Fibroblast of peridontal ligament (primary cell): ENCODE measurements at regions not wholly inside any gene's neighbourhood (a gene's known extent, or its start where the extent isn't known, plus 50 kb on each side); places are given as distances from the start of the nearest gene placed in this dataset.

ENCODE experiments used
- DNase-seq: peaks from one replicate; pipeline ENCODE4 v3.0.0-alpha.2; 2010; ENCODE audit errors: extremely low read depth

DNA sequence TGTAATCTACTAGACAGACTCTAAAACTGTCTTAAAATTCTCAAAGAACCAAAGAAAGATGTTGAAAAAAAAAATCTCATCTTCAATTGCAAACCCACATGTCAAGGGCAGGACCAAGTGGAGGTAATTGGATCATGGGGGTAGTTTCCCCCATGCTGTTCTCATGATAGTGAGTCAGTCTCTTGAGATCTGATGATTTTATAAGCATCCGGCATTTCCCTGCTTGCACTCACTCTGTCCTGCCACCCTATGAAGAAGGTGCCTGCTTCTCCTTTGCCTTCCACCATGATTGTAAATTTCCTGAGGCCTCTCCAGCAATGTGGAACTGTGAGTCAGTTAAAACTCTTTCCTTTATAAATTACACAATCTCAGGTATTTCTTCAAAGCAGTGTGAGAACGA, 257.0 kb downstream of the HHIPL2 start:
- DNase-seq, result no peak

DNA sequence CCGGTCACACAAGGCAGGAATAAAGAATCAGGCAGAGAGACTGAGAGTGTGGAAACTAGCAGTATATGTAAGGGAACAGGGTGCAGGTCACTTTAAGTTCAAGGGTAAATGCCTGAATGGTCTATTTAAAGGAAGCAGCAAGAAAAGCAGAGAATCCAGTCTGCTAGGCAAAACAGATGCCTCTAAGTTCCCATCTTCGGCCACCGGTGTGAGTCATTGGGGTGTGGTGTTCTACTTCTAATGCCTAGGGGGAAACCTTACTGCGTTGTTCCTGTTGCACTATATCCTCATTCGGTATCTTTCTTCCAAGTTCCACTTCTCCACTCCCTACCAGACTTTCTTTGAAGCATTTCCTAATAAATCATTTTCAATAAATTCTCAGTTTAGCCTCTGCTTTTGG, 259.9 kb downstream of the HHIPL2 start:
- peak; percentile 32 for DNase-seq

DNA sequence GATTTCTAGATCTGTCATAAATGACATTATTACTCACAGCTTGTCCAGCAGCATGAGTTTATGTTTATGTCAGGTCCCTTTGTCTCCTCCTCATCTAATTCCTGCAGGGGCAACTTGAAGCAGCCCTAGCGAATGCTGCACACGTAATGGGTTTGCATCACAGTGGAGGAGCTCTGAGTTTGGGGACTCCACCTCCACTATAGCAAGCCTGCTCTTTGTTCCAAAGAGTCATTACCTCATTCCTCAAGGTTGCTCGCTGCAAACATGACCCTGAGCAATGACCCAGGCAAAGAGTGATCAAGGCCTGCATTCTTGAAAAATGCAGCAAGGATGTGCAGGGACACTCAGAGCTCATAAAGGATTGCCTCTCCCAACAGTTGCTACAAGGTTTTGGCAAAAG, 261.9 kb downstream of the HHIPL2 start:
- DNase-seq, result no peak

DNA sequence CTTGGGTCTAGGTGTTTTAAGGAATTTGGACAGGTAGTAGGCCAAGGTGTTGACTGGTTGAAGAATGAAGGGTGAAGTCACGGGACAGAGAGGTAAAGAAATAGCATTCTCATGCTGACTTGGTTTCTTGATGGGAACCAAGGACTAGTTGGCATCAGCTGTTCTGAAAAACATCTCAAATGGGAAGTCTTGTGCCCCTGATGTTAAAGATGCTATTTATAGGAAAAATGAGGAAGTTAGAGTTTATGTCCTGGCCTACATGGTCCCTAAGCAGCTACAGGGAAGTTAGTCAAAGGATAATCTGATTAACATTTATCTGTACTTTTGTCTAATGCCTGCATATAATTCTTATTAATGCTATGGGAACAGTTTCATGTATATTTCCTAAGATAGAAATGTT, 262.4 kb downstream of the HHIPL2 start:
- DNase-seq, result no peak

GRCh38 chr1:222284466-222284865, 263.4 kb downstream of the HHIPL2 start:
- DNase-seq, result peak; percentile 35

DNA sequence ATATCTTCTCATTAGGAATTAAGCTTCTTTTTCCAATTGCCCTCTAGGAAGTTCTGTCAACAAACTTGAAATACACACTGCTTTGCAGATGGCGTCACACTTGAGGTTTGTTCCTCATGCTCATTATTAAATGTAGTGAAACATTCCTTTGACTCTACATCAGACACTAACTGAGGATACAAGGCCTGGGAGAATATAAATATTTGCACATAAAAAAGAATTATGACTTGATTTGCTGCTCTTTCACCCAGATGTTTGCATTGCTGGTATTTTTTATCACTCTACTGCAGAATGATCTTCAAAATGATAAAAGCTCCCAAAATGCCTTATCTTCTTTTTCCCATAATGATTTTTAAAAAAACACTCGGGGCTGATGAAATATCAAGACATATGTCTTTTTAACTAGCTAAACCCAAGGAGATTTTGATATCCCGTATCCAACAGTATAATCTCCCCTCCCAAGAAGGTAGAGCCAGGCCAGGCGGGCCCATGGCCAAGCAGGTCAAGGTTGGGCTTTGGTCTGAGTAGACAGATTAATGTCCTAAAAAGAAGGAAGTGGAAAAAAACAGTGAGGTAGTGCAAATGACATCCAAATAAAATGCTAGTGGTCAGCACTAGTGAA, 264.6 kb downstream of the HHIPL2 start:
- DNase-seq, result peak; percentile 93

- no peak for DNase-seq
These were observed 268.3 kb downstream of the HHIPL2 start for GRCh38 chr1:222279591-222279990.

GRCh38 chr1:222278501-222278900, 269.4 kb downstream of the HHIPL2 start:
- DNase-seq, result no peak

GRCh38 chr1:222275729-222276465, 272.0 kb downstream of the HHIPL2 start:
- DNase-seq, result no peak

DNA sequence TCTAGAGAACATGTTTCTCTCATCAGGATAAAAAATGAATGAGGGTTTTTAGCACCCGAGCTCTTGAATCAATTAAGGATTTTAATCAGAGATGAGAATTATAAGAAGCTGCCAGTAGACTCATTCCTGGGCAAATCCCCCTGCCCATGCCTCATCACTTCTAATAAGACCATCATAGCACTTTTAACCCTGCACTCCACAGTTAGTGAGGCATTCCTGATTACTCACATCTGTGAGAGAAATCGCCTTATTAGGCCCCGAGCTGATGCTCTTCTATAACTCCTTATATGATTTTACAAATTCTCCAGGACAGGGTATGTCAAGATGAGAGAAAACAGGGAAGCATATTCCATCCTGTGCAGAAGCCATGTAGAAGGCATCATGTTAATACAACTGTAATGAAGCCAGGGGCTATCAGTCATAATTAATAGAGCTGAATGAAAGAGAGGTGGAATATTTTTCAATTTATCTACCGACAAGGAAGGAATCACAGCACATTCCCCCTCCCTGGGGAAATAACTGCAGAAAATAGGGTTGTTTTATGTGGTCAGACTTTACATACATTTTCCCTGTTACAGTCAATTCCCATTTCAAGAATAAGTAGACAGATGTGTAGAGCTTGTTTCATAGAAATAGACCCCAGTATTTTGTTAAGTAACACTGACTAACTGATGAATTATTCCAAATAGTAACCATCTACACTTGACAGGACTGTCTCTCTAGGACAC, 272.7 kb downstream of the HHIPL2 start:
- no peak for DNase-seq

DNA sequence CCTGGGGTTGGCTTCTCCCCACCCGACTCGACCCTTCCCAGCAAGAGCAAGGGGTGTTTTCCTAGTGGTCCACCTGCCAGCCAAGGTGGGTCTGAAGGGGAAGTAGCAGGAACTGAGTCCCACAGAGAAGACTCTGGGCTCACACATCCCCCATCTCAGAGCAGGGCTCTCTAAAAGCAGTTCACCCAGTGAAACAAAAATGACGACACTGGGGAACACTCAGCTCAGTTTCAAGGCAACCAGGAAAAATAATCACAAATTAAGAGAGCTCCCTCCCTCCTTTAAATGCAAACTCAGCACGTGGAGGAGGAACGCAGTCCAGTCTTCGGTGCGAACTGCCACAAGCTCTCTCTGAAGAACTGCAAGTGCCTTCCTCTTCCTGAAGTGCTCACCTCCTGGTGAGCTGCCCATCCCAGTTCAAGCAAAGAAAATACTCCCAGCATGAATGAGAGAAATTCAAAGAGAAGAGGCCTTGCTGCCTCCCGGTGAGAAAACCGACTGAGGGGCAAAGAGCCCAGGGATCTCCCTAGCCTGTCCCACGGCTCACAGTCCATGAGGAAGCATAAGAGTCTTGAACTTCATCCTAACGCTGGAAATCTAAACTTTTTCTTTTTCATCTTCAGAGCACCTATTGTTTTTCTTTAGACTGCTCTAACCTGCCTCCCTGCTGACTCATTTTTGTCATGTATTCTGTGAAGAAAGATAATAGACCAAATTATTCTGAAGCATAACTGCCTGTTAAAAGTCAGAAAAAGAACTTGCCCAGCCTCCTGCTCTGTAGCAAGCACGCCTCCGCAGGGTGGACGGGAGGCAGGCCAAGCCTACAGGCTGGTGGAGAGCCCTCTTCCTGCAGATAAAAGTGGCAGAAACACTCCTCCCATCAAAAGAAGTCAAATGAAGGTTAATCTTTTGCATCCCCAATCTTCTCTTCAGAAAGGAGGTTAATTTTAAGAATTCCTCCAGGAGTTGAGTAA, 281.4 kb downstream of the HHIPL2 start:
- no peak for DNase-seq

DNA sequence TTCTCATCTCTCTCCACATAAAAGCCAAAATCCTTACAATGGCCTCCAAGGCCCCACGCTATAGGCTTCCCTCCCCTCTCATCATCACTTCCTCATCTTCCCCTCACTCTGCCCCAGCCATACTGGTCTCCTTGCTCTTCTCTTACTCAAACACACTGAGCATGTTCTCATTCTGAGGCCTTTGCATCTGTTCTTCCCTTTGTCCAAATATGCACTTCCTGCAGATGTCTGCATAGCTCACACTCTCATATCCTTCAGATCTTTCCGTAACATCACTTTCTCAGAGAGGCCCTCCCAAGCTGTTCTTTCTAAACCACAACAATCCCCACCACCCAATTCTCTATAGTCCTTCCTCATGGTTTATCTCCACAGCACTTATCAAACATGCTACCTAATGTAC, 284.1 kb downstream of the HHIPL2 start:
- no peak for DNase-seq

DNA sequence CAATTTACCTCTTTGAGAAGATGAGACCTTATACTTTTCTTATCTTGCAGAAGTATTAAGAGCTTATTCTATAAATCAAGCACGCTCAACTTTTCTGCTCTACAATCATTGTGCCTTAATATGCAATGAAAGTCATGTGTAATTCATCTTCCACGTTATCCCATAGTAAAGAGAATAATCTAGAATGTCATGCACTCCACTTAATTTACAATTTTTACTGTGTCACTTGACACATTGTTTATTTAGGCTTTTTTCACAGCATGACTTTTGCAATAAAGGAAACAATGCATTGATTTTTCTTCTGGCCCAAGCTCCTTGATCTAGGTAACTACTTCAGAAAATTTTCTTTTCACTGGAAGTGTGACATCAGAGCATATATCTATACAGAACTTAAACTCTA, 290.9 kb downstream of the HHIPL2 start:
- no peak for DNase-seq

DNA sequence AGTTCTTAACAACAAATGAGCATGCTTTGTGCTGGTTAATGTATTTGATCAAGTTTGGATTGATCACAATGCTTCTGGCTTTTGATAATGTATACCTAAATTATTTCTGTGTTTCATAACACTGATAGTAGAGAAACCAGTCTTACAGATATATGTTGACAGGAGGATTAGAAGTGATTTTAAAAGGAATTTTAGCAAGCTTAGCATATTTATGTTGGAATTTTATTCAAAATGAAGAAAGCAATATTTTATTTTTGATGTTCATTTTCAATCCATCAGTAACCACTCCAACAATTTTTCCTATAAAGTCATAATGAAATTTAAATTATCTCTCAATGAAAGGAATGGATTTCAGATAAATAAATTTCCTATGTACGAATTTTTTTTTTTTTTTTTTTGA, 291.8 kb downstream of the HHIPL2 start:
- DNase-seq, result no peak

- no peak for DNase-seq
These were observed 295.1 kb downstream of the HHIPL2 start for GRCh38 chr1:222252788-222253187.

DNA sequence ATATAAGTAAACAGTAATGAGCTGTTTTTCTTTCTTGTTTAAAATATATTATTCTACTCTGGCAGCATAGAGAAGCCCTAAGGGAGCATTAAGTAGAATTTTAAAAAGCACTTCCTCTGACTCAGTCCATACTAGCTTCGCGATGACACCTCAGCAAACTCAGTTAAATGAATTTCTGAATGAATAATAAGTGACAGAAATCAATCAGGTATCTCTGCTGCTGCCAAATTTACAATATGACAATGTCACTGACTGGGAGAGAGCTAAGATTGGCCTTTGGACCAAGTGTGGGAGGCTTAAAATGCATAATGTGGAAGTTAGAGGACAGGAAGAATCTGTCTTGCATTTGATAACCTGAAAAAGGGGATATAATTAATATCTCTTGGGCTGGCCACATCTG, 296.1 kb downstream of the HHIPL2 start:
- DNase-seq, result no peak

DNA sequence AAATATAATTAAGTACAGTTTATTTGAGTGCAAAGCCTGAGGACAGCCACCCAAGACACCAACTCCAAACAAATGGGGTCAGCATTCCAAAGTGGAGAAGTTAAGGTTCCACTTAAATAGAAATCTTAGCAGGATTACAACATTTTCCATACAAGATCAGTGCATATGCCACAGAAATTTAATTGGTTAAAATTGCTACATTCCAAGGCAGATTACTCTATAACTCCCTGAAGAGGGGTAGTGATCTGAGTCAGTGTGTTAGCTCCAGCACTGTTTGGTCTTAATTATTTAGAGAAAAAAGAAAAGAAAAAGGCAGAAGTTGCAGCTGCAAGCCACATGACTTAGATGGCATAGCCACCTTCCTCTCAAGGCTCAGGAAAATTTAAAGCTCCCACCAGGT, 297.5 kb downstream of the HHIPL2 start:
- peak; percentile 92 for DNase-seq

- DNase-seq, result no peak
These were observed 300.0 kb downstream of the HHIPL2 start for GRCh38 chr1:222247811-222248310.

GRCh38 chr1:222247081-222247480, 300.8 kb downstream of the HHIPL2 start:
- no peak for DNase-seq

DNA sequence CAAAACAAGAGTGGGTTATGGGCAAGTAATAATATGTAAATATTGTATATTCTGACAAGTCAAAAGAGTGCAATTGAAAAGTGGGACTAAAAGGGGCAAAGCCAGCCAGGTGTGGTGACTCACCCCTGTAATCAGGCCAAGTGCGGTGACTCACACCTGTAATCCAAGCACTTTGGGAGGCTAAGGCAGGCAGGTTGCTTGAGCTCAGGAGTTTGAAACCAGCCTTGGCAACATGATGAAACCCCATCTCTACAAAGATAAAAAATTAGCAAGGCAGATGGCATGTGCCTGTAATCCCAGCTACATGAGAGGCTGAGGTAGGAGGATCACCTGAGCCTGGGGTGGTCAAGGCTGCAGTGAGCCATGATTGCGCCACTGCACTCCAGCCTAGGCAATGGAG, 304.0 kb downstream of the HHIPL2 start:
- no peak for DNase-seq

DNA sequence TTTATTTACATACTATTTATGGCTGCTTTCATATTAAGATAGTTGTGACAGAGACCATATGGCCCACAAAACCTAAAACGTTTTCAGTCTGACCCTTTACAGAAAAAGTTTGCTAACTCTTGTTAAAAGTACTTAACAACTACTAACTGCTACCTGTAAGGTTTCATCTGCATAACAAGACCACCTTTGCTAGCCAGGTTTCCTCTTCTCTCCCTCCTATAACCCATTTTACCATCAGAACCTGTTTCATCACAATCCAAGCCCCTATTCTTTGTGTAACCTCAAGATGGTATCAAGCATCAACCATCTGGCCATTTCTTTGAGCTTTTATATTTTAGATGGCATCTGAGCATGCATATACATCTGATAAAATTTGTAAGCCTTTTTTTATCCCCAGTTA, 305.4 kb downstream of the HHIPL2 start:
- no peak for DNase-seq

DNA sequence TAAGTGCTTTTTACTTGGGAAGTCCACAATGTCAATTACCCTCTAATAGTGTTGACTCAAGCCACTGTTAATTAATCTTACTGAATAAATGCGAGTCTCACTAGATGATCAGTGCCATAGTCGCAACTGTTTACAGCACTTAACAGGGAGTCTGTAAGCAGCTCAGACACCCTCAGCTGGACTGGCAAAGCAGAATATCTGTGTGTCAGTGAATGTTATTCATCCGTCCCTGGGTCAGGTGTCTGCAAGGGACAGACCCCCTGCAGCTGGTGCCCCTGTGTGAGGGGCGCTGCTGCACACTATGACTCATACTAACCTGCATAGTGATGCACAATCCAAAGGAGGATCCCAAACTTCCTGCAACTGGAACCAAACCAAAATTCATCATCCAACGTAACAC, 306.5 kb downstream of the HHIPL2 start:
- DNase-seq, result no peak
